ENCODE measurements at regions not wholly inside any gene's neighbourhood (a gene's known extent, or its start where the extent isn't known, plus 50 kb on each side); places are given as distances from the start of the nearest gene placed in this dataset.
"Not testable (repeated sequence)": the region's sequence is repeated elsewhere in the genome, so short reads cannot be mapped to it uniquely, and the experiment has no call there.

- TF ChIP-seq, protein P1, sequence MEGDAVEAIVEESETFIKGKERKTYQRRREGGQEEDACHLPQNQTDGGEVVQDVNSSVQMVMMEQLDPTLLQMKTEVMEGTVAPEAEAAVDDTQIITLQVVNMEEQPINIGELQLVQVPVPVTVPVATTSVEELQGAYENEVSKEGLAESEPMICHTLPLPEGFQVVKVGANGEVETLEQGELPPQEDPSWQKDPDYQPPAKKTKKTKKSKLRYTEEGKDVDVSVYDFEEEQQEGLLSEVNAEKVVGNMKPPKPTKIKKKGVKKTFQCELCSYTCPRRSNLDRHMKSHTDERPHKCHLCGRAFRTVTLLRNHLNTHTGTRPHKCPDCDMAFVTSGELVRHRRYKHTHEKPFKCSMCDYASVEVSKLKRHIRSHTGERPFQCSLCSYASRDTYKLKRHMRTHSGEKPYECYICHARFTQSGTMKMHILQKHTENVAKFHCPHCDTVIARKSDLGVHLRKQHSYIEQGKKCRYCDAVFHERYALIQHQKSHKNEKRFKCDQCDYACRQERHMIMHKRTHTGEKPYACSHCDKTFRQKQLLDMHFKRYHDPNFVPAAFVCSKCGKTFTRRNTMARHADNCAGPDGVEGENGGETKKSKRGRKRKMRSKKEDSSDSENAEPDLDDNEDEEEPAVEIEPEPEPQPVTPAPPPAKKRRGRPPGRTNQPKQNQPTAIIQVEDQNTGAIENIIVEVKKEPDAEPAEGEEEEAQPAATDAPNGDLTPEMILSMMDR (IDR thresholded peaks at IDR 0.05) = not testable (repeated sequence)
- not testable (repeated sequence) for TF ChIP-seq POLR2AphosphoS5, POLR2A (IDR thresholded peaks at IDR 0.05)
Observed at GRCh38 chr2:64925930-64926722, 63.1 kb upstream of the SLC1A4 start.
